T-helper 17 cell (primary cell): ENCODE measurements at regions not wholly inside any gene's neighbourhood (a gene's known extent, or its start where the extent isn't known, plus 50 kb on each side); places are given as distances from the start of the nearest gene placed in this dataset.

ENCODE experiments used
- ATAC-seq: fragments of 150-1000 bp; cut with Tn5 transposase; 2 replicates; pipeline ENCODE4 v1.10.0; 2021; ENCODE audit warnings: mild to moderate bottlenecking, moderate library complexity
- DNase-seq, 3 donors: peaks; one replicate each; pipeline versions ENCODE4 v3.0.0 to v3.0.0-alpha.2; 2020 to 2021
- H3K9me3 ChIP-seq: one replicate; pipeline ENCODE4 v1.7.0; 2013; ENCODE audit warnings: low read length, mild to moderate bottlenecking; ENCODE audit not compliant: control insufficient read depth, poor library complexity, severe bottlenecking
- H3K27ac Mint-ChIP-seq: one replicate; pipeline ENCODE4 v1.8.0; 2022; ENCODE audit warnings: mild to moderate bottlenecking, moderate library complexity, mixed read lengths
- H3K27me3 Mint-ChIP-seq: one replicate; pipeline ENCODE4 v1.8.0; 2022; ENCODE audit warnings: mixed read lengths
- H3K36me3 Mint-ChIP-seq: one replicate; pipeline ENCODE4 v1.8.0; 2022; ENCODE audit warnings: low read depth, mixed read lengths
- H3K4me1 Mint-ChIP-seq: one replicate; pipeline ENCODE4 v1.8.0; 2022; ENCODE audit warnings: mild to moderate bottlenecking, mixed read lengths
- H3K4me3 Mint-ChIP-seq: one replicate; pipeline ENCODE4 v1.8.0; 2022; ENCODE audit warnings: mild to moderate bottlenecking, moderate library complexity, mixed read lengths

DNA sequence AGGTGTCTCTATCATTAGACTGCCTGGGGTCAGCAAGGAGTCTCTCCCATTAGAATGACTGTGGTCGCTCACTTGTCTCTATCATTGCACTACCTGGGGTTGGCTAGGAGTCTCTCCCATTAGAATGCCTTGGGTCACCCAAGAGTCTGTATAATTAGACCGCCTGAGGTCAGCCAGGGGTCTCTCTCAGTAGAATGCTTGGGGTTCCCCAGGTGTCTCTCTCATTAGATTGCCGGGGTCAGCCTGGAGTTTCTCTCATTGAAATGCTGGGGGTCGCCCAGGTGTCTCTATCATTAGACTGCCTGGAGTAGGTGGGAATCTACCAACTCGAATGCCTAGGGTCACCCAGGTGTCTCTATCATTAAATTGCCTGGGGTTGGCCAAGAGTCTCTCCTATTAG is 2231.6 kb downstream of the TP53TG3F start:
- Mint-ChIP-seq H3K36me3 (no peaks in the 10 kb centered on the region), H3K27ac (no peak overlapping the region), H3K4me1 (no peaks in the 10 kb centered on the region), H3K27me3 (no peaks in the 10 kb centered on the region), H3K4me3 (no peak overlapping the region)
- DNase-seq (no peak), ATAC-seq (no peak)
- H3K9me3 ChIP-seq: peaks cover 3% of the 10 kb centered on the region

DNA sequence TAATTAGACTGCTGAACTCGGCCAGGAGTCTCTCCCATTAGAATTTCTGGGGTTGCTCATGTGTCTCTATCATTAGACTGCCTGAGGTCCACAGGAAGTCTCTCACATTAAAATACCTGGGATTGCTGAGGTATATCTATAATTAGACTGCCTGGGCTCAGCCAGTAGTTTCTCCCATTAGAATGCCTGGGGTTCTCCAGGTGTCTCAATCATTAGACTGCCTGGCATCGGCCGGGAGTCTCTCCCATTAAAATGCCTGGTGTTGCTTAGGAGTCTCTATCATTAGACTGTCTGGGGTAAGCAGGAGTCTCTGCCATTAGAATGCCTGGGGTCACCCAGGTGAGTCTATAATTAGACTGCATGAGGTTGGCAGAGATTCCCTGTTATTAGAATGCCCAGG is 2233.4 kb downstream of the TP53TG3F start:
- no peaks in the 10 kb centered on the region for H3K36me3 Mint-ChIP-seq
- H3K4me1 Mint-ChIP-seq: no peaks in the 10 kb centered on the region
- no peak for DNase-seq
- H3K27ac Mint-ChIP-seq: no peak overlapping the region
- H3K27me3 Mint-ChIP-seq: no peaks in the 10 kb centered on the region
- no peak for ATAC-seq
- no peak overlapping the region for H3K4me3 Mint-ChIP-seq
- peaks cover 3% of the 10 kb centered on the region for H3K9me3 ChIP-seq

DNA sequence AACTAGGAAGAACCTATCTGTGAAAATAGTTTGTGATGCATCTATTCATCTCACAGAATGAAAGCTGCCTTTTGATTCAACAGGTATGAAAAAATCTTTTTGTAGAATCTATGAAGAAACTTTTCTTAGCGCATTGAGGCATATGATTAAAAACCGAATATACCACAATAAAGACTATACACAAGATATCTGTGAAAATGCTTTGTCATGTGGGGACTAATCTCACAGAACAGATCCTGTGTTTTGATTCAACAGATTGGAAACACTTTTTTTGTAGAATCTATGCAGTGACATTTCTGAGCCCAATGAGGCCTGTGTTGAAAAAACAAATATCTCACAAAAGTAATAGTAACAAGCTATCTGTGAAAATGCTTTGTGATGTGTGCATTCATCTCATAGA is 2247.5 kb downstream of the TP53TG3F start:
- H3K27ac Mint-ChIP-seq: no peak overlapping the region
- H3K36me3 Mint-ChIP-seq: no peaks in the 10 kb centered on the region
- H3K4me3 Mint-ChIP-seq: no peak overlapping the region
- no peaks in the 10 kb centered on the region for H3K4me1 Mint-ChIP-seq
- no peak for ATAC-seq
- H3K27me3 Mint-ChIP-seq: no peaks in the 10 kb centered on the region
- no peak for DNase-seq
- H3K9me3 ChIP-seq: no peaks in the 10 kb centered on the region

DNA sequence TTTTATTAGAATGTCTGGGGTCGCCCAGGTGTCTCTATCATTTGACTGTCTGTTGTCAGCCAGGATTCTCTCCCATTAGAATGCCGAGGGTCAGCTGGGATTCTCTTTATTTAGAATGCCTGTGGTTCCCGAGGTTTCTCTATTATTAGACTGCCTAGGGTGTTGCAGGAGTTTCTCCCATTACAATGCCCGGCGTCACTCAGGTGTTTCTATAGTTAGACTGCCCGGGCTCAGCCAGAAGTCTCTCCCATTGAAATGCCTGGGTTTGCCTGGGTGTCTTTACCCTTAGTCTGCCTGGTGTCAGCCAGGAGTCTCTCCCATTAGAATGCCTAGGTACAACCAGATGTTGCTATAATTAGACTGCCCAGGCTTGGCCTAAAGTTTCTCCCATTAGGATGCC is 2252.0 kb downstream of the TP53TG3F start:
- H3K27me3 Mint-ChIP-seq: no peaks in the 10 kb centered on the region
- H3K4me3 Mint-ChIP-seq: no peak overlapping the region
- no peaks in the 10 kb centered on the region for H3K4me1 Mint-ChIP-seq
- no peak for ATAC-seq
- no peaks in the 10 kb centered on the region for H3K36me3 Mint-ChIP-seq
- H3K9me3 ChIP-seq: no peaks in the 10 kb centered on the region
- H3K27ac Mint-ChIP-seq: no peak overlapping the region
- DNase-seq: no peak

DNA sequence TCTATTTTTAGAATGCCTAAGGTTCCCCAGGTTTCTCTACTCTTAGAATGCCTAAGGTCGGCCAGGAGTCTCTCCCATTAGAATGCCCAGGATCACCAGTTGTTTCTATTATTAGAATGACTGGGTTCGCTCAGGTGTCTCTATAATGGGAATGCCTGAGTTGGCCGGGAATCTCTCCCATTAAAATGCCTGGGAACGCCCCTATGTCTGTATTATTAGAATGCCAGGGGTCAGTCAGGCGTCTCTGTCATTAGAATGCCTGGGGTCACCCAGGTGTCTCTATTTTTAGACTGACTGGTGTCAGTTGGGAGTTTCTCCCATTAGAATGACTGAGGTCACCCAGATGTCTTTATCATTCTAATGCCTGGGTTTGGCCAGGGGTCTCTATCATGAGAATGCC is 2252.5 kb downstream of the TP53TG3F start:
- ATAC-seq: no peak
- Mint-ChIP-seq H3K4me3 (no peak overlapping the region), H3K27ac (no peak overlapping the region), H3K4me1 (no peaks in the 10 kb centered on the region), H3K27me3 (no peaks in the 10 kb centered on the region), H3K36me3 (no peaks in the 10 kb centered on the region)
- no peak for DNase-seq
- no peaks in the 10 kb centered on the region for H3K9me3 ChIP-seq

DNA sequence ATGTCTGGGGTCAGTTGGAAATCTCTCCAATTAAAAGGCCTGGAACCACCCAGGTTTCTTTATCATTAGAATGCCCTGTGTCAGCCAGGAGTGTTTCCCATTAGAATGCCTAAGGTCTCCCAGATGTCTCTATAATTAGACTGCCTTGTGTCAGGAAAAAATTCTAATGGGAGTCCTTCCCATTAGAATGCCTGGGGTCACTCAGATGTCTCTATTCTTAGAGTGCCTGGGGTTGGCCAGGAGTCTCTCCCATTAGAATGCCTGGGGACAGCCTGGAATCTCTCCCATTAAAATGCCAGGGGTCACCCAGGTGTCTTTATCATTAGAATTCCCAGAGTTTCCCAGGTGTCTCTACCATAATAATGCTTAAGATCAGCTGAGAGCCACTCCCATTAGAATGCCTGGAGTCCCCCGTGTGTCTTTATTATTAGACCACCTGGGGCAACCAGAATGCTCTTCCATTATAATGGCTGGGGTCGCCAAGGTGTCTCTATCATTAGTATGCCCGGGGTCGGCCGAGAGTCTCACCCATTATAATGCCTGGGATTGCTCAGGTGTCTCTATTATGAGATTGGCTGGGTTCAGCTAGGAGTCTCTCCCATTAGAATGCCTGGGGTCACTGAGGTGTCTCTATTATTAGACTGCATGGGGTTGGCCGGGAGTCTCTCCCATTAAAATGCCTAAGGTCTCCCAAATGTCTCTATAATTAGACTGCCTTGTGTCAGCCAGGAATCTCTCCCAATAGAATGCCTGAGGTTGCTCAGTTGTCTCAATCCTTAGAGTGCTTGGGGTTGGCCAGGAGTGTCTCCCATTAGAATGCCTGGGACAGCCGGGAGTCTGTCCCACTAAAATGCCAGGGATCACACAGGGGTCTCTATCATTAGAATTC is 2254.6 kb downstream of the TP53TG3F start:
- Mint-ChIP-seq H3K4me3 (no peak overlapping the region), H3K27me3 (no peaks in the 10 kb centered on the region), H3K4me1 (no peaks in the 10 kb centered on the region), H3K27ac (no peak overlapping the region), H3K36me3 (no peaks in the 10 kb centered on the region)
- ATAC-seq (no peak), DNase-seq (no peak)
- no peaks in the 10 kb centered on the region for H3K9me3 ChIP-seq

DNA sequence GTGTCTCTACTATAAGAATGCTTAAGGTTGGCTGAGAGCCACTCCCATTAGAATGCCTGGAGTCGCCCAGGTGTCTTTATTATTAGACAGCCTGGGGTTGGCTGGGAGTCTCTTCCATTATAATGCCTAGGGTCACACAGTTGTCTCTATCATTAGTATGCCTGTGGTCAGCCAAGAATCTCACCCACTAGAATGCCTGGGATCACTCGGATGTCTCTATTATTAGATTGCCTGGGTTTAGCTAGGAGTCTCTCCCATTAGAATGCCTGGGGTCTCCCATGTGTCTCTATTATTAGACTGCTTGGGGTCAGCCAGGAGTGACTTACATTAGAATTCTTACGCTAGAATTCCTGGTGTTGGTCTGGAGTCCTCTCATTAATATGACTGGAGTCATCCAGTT is 2255.3 kb downstream of the TP53TG3F start:
- no peaks in the 10 kb centered on the region for H3K27me3 Mint-ChIP-seq
- DNase-seq (no peak), ATAC-seq (no peak)
- H3K27ac Mint-ChIP-seq: no peak overlapping the region
- no peaks in the 10 kb centered on the region for H3K36me3 Mint-ChIP-seq
- no peaks in the 10 kb centered on the region for H3K9me3 ChIP-seq
- no peak overlapping the region for H3K4me3 Mint-ChIP-seq
- no peaks in the 10 kb centered on the region for H3K4me1 Mint-ChIP-seq

DNA sequence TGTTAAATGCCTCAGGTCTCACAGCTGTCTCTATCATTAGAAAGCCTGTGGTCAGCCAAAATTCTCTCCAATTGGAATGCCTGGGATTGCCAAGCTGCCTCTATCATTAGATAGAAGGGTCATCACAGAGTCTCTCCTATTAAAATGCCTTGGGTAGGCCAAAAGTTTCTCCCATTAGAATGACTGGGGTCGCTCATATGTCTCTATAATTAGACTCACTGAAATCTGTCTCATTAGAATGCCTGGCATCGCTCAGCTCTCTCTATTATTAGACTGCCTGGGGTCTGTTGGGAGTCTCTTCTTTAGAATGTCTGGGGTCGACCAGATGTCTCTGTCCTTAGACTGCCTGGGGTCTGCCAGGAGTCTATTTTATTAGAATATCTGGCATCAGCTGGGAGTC is 2265.1 kb downstream of the TP53TG3F start:
- no peaks in the 10 kb centered on the region for H3K27me3 Mint-ChIP-seq
- no peak overlapping the region for H3K27ac Mint-ChIP-seq
- H3K36me3 Mint-ChIP-seq: no peaks in the 10 kb centered on the region
- no peak overlapping the region for H3K4me3 Mint-ChIP-seq
- no peaks in the 10 kb centered on the region for H3K4me1 Mint-ChIP-seq
- ATAC-seq (no peak), DNase-seq (no peak)
- peaks cover 5% of the 10 kb centered on the region for H3K9me3 ChIP-seq

DNA sequence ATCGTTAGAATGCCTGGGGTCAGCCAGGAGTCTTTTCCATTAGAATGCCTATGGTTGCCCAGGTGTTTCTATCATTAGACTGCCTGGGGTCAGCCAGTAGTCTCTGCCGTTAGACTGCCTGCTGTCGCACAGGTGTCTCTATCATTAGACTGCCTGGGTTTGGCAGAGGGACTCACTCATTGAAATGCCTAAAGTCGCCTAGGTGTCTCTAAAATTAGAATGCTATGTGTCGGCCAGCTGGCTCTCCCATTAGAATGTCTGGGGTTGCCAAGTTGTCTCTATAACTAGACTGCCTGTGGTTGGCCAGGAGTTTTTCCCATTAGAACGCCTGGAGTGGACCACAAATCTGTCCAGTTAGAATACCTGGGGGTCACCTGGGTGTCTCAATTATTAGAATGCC is 2266.5 kb downstream of the TP53TG3F start:
- no peak overlapping the region for H3K4me3 Mint-ChIP-seq
- H3K27ac Mint-ChIP-seq: no peak overlapping the region
- ATAC-seq (no peak), DNase-seq (no peak)
- H3K27me3 Mint-ChIP-seq: no peaks in the 10 kb centered on the region
- H3K4me1 Mint-ChIP-seq: no peaks in the 10 kb centered on the region
- no peaks in the 10 kb centered on the region for H3K36me3 Mint-ChIP-seq
- peaks cover 5% of the 10 kb centered on the region for H3K9me3 ChIP-seq

DNA sequence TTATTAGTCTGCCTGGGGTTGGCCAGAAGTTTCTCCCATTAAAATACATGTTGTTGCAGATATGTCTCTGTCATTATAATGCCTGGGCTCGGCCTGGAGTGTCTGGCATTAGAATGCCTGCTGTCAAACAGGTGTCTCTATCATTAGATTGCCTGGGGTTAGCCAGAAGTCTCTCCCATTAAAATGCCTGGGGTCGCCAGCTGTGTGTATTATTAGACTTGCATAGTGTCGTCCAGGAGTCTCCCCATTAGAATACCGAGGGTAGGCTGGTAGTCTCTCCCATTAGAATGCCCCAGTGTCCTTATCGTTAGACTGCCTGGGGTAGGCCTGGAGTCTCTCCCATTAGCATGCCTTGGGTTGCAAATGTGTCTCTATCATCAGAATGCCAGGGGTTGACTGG is 2270.8 kb downstream of the TP53TG3F start:
- no peaks in the 10 kb centered on the region for H3K9me3 ChIP-seq
- no peak overlapping the region for H3K4me3 Mint-ChIP-seq
- no peaks in the 10 kb centered on the region for H3K4me1 Mint-ChIP-seq
- no peak for ATAC-seq
- DNase-seq: no peak
- H3K27me3 Mint-ChIP-seq: no peaks in the 10 kb centered on the region
- H3K27ac Mint-ChIP-seq: no peak overlapping the region
- no peaks in the 10 kb centered on the region for H3K36me3 Mint-ChIP-seq

DNA sequence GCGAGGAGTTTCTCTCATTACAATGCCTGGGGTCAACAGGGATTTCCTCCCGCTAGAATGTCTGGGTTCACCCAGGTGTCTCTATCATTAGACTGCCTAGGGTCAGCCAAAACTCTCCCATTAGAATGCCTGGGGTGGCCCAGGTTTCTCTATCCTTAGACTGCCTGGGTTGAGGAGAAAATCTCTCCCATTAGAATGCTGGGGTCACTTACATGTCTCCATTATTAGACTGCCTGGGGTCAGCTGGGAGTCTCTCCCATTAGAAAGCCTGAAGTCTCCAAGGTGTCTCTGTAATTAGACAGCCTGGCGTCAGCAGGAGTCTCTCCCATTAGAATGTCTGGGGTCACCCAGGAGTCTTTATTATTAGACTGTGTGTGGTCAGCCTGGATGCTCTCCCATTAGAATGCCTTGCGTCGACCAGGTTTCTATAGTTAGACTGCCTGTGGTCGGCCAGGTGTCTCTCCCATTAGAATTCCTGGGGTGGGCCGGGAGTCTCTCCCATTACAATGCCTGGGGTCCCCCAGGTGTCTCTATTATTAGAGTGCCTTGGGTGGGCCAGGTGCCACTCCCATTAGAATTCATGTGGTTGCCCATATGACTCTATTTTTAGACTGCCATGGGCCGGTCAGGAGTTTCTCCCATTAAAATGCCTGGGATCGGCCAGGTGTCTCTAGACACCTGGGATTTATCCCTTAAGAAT is 2272.1 kb downstream of the TP53TG3F start:
- H3K9me3 ChIP-seq: no peaks in the 10 kb centered on the region
- H3K27ac Mint-ChIP-seq: no peak overlapping the region
- no peaks in the 10 kb centered on the region for H3K36me3 Mint-ChIP-seq
- H3K4me3 Mint-ChIP-seq: no peak overlapping the region
- no peak for DNase-seq
- no peaks in the 10 kb centered on the region for H3K27me3 Mint-ChIP-seq
- no peak for ATAC-seq
- no peaks in the 10 kb centered on the region for H3K4me1 Mint-ChIP-seq

DNA sequence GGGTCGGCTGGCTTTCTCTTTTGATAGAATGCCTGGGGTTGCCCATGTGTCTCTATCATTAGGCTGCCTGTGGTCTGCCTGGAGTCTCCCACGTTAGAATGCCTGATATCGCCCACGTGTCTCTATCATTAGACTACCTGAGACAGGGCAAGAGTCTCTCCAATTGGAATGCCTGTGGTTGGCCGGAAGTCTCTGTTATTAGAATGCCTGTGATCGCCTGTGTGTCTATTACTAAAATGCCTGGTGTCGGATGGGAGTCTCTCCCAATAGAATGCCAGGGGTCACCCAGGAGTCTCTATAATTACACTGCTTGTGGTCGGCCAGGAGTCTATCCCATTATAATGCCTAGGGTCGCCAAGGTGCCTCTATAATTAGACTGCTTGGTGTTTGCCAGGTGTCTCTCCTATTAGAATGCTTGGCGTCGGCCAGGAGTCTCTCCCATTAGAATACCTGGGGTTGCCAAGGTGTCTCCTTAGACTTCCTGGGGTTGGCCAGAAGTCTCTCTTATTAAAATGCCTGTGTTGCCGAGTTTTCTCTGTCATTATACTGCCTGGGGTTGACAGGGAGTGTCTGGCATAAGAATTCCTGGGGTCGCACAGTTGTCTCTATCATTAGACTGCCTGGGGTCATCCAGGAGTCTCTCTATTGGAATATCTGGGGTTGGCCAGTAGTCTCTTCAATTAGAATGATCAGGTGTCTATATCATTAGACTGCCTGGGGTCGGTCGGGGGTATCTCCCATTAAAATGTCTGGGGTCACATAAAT is 2272.8 kb downstream of the TP53TG3F start:
- Mint-ChIP-seq H3K4me3 (no peak overlapping the region), H3K27ac (no peak overlapping the region), H3K4me1 (no peaks in the 10 kb centered on the region), H3K27me3 (no peaks in the 10 kb centered on the region), H3K36me3 (no peaks in the 10 kb centered on the region)
- no peak for DNase-seq
- no peak for ATAC-seq
- no peaks in the 10 kb centered on the region for H3K9me3 ChIP-seq

DNA sequence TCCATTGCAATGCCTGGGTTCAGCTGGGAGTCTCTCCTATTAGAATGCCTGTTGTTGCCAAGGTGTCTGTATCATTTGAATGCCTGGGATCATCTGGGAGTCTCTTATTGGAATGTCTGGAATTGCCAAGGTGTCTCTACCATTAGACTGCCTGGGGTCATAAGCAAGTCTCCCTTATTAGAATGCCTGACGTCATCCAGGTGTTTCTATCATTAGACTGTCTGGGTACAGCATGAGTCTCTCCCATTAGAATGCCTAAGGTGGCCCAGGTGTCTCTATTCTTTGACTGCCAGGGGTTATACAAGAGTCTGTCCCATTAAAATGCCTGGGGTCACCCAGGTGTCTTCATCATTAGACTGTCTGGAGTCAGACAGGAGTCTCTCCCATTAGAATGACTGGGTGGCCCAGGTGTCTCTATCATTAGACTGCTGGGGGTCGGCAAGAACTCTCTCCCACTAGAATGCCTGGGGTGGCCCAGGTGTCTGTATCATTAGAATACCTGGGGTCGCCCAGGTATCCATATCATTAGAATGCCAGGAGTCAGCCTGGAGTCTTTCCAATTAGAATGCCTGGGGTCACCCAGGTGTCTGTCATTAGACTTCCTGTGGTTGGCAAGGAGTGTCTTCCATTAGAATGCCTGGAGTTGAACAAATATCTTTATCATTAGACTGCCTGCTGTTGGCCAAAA is 2274.0 kb downstream of the TP53TG3F start:
- ATAC-seq (no peak), DNase-seq (no peak)
- no peaks in the 10 kb centered on the region for H3K27me3 Mint-ChIP-seq
- no peak overlapping the region for H3K4me3 Mint-ChIP-seq
- no peaks in the 10 kb centered on the region for H3K9me3 ChIP-seq
- no peaks in the 10 kb centered on the region for H3K4me1 Mint-ChIP-seq
- H3K36me3 Mint-ChIP-seq: no peaks in the 10 kb centered on the region
- no peak overlapping the region for H3K27ac Mint-ChIP-seq
